Lung (tissue), 11 donors: ENCODE measurements at regions not wholly inside any gene's neighbourhood (a gene's known extent, or its start where the extent isn't known, plus 50 kb on each side); places are given as distances from the start of the nearest gene placed in this dataset.
A peak's percentile ranks its signal among the peaks of the same experiment; 100 is the strongest.

Experiments used
- ATAC-seq: fragments of 200-7000 bp; cut with Tn5 transposase; one replicate; pipeline ENCODE4 v1.9.1; 2020; ENCODE audit warnings: moderate number of reproducible peaks; ENCODE audit not compliant: insufficient read depth, low FRiP score
- DNase-seq, 3 donors: peaks; one replicate each; pipeline ENCODE4 v3.0.0-alpha.2; 2013 to 2017
- H3K27ac ChIP-seq, 2 donors: one replicate each; pipeline ENCODE4 v1.5.1; 2013; ENCODE audit warnings: mild to moderate bottlenecking in 2 of 2, moderate library complexity in 2 of 2, control low read depth in 1 of 2, inconsistent platforms in 1 of 2, low read depth in 1 of 2, low read length in 1 of 2
- H3K27me3 ChIP-seq, 3 donors: one replicate each; pipeline ENCODE4 v1.5.1; 2013; ENCODE audit warnings: low read length in 2 of 3; ENCODE audit not compliant: control insufficient read depth in 3 of 3, insufficient read depth in 3 of 3
- H3K36me3 ChIP-seq, 4 donors: one replicate each; pipeline ENCODE4 v1.5.1; 2013; ENCODE audit warnings: low read length in 4 of 4, mild to moderate bottlenecking in 1 of 4, moderate library complexity in 1 of 4; ENCODE audit not compliant: control insufficient read depth in 4 of 4, insufficient read depth in 4 of 4
- H3K4me1 ChIP-seq, 5 donors: one replicate each; pipeline ENCODE4 v1.5.1; 2013; ENCODE audit warnings: low read length in 5 of 5, mild to moderate bottlenecking in 2 of 5, moderate library complexity in 1 of 5; ENCODE audit not compliant: control insufficient read depth in 5 of 5, insufficient read depth in 5 of 5
- H3K4me3 ChIP-seq: one replicate; pipeline ENCODE4 v1.5.1; 2013; ENCODE audit warnings: mild to moderate bottlenecking, control low read depth, moderate library complexity
- H3K9ac ChIP-seq, 2 donors: one replicate each; pipeline ENCODE4 v1.5.1; 2013; ENCODE audit warnings: low read length in 2 of 2, control low read depth in 1 of 2; ENCODE audit not compliant: insufficient read depth in 1 of 2
- H3K9me3 ChIP-seq, 4 donors: one replicate each; pipeline ENCODE4 v1.5.1; 2013; ENCODE audit warnings: low read length in 3 of 4, mild to moderate bottlenecking in 1 of 4, moderate library complexity in 1 of 4; ENCODE audit not compliant: control insufficient read depth in 4 of 4, insufficient read depth in 3 of 4
- WGBS, 2 donors: extraction: QIAGEN DNeasy Blood & Tissue Kit; methylation state at CpG; one replicate each; pipeline ENCODE4 v1.1.7; 2013; 5-methylcytosine and 5-hydroxymethylcytosine counted together
- TF ChIP-seq, protein P1 (sequence below): IDR thresholded peaks from 2 replicates; pipeline ENCODE4 v1.5.1; 2012; ENCODE audit warnings: mild to moderate bottlenecking; ENCODE audit errors: control extremely low read depth, extremely low read depth
- donor health status: control.
- donor health status: control.
- donor health status: Bipolar disorder and iron deficiency.
- donor health status: healthy.
- donor health status: DM: yes; HTN: yes; CAD: no.

DNA sequence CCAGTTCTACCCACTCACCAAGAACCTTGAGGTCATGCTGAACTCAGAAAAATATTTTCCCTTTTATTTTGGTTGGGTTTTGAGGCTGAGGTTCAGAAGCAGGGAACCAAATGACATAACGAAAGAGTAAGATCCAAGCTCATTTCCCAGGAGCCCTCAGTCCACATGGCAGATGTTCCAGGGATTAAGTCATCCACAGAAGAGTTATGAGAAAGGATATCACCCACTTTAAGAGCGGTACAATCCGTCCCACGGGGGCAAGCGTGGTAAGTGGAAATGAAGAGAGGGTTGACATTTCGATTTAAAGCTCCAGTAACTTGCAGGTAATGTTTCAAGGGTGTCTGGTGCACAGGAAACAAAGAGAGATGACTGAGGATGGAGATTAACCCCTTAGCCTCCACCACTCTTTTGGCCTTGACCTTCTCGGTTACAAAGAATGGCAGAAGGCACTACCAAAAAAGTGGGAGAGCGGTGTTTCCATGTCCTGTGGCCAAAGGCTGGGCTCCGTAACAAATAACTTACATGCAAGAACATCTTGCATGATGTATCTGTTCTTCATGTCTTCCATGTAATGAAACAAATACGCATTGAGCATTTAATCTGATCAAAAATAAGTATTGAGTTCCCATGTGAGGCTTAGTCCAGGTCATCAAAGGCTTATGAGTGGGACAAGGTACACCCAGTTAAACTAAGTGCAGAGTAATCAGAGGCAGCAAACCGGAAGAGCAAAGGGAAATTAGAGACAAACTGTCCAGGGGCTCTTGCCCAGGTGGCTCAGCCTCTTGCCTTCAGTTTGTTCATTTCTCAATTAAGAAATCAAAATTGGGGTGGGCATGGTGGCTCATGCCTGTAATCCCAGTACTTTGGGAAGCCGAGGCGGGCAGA is 241.4 kb downstream of the TOMM20 start:
- peaks cover 0 to 2% (median 0%) of the 10 kb centered on the region in 4 donors for H3K9me3 ChIP-seq
- no peak for ATAC-seq
- H3K4me1 ChIP-seq: peaks cover 0 to 15% (median 0%) of the 10 kb centered on the region in 5 donors
- no peak for DNase-seq
- H3K9ac ChIP-seq: no peak overlapping the region
- TF ChIP-seq, protein P1, sequence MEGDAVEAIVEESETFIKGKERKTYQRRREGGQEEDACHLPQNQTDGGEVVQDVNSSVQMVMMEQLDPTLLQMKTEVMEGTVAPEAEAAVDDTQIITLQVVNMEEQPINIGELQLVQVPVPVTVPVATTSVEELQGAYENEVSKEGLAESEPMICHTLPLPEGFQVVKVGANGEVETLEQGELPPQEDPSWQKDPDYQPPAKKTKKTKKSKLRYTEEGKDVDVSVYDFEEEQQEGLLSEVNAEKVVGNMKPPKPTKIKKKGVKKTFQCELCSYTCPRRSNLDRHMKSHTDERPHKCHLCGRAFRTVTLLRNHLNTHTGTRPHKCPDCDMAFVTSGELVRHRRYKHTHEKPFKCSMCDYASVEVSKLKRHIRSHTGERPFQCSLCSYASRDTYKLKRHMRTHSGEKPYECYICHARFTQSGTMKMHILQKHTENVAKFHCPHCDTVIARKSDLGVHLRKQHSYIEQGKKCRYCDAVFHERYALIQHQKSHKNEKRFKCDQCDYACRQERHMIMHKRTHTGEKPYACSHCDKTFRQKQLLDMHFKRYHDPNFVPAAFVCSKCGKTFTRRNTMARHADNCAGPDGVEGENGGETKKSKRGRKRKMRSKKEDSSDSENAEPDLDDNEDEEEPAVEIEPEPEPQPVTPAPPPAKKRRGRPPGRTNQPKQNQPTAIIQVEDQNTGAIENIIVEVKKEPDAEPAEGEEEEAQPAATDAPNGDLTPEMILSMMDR: no peak
- H3K27ac ChIP-seq: peak overlapping the region in 1 of 2 donors; percentile 92
- H3K36me3 ChIP-seq: no peaks in the 10 kb centered on the region
- no peak overlapping the region for H3K4me3 ChIP-seq
- WGBS, 2 donors: 78 to 80% methylated on average over 13 of the region's 13 CpGs
- no peaks in the 10 kb centered on the region for H3K27me3 ChIP-seq

DNA sequence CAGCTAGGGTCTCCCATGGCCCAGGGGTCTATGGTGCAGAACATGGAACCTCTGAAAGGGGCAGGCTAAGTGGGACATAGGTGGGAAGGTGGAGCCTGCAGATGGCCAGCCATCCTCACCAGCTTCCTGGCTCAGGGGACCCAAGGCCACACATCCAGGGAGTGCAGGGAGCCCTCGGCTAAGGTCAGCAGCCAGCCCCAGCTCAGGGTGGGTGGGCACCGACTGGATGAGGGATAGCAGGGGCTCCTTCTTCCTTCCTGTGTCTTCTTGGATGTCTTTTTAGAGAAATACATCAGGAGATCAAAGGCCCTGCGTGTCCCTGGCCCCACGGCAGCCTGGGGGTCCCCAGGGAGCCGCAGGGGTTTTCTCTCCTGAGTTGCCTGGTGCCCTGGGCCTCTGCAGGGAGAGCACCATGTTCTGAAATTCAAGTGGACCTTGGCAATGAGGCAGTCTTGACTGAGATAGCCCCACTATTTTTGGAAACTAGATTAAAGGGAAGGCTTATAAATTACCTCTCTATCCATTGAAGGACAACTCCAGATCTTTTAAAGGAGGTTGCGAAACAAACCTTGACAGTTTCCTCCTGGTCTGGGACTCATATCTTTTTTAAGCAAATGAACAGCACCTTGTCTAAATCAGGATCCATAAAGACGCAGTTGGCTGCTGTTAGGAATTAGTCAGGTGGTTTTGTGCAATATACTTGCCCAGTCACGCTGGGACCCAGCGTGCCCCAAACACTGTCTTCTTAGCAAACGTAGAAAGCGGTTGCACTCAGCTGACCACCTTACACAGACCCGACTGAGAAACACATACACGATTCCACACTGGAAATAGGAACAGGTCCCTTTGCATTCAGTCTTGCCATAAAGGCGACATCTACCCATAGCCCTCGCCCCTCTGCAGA is 242.3 kb downstream of the TOMM20 start:
- WGBS, 2 donors: 61 to 66% methylated on average over 15 of the region's 15 CpGs
- DNase-seq: no peak

DNA sequence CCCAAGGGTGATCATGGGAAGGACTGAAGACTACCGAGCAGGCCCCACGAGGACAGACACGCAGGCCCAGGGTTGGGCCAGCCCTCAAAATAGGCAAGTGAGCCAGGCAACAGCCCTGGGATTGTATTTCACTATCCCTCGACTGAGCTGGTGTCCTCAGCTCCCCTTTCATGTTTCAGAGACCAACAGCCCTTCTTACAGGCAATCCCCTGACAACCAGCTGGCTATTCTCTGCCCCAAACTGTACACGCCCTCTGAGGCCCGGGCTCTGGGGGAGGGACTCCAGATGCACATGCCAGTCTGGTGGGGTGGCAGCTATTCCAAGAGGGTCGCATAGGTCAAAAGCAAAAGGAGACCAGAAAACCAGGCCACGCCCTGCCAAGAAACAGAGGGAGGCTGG is 243.0 kb downstream of the TOMM20 start:
- Histone ChIP-seq H3K27me3 (no peaks in the 10 kb centered on the region), H3K4me3 (no peak overlapping the region), H3K27ac (peak overlapping the region; percentile 18 to 89), H3K9me3 (peaks cover 0 to 2% (median 0%) of the 10 kb centered on the region in 4 donors), H3K9ac (no peak overlapping the region), H3K36me3 (no peaks in the 10 kb centered on the region), H3K4me1 (peaks cover 0 to 15% (median 0%) of the 10 kb centered on the region in 5 donors)
- TF ChIP-seq, protein P1: no peak
- WGBS, 2 donors: 84 to 89% methylated on average over 8 of the region's 8 CpGs
- ATAC-seq (no peak), DNase-seq (no peak)

More for the DNA sequence above, 242.3 kb downstream of the TOMM20 start:
- H3K27me3 ChIP-seq: no peaks in the 10 kb centered on the region
- no peaks in the 10 kb centered on the region for H3K36me3 ChIP-seq
- no peak overlapping the region for H3K9ac ChIP-seq
- H3K4me1 ChIP-seq: peaks cover 0 to 15% (median 0%) of the 10 kb centered on the region in 5 donors
- H3K4me3 ChIP-seq: no peak overlapping the region
- peak overlapping the region; percentile 18 to 92 for H3K27ac ChIP-seq
- TF ChIP-seq, protein P1: no peak
- no peak for ATAC-seq
- peaks cover 0 to 2% (median 0%) of the 10 kb centered on the region in 4 donors for H3K9me3 ChIP-seq
